ENCODE measurements at regions not wholly inside any gene's neighbourhood (a gene's known extent, or its start where the extent isn't known, plus 50 kb on each side); places are given as distances from the start of the nearest gene placed in this dataset.

GRCh38 chr1:199639453-199639852 is 388.1 kb upstream of the NR5A2 start:
- no peak for ATAC-seq (ENCODE audit: insufficient number of reproducible peaks, low FRiP score, low read depth)
- no peak for TF ChIP-seq CTCF (IDR thresholded peaks at IDR 0.05)
- no peak overlapping the region for H3K27ac ChIP-seq
- H3K27me3 ChIP-seq (replicated peaks; ENCODE audit: insufficient read depth), result no peaks in the 10 kb centered on the region
- no peaks in the 10 kb centered on the region for H3K36me3 ChIP-seq
- no peaks in the 10 kb centered on the region for H3K4me1 ChIP-seq (ENCODE audit: control insufficient read depth in 1 of 2, low read depth in 2 of 2)
- DNase-seq (ENCODE audit: low spot score), result no peak
- H3K9me3 ChIP-seq, result no peaks in the 10 kb centered on the region
- no peak overlapping the region for H3K4me3 ChIP-seq

- TF ChIP-seq CTCF (IDR thresholded peaks at IDR 0.05), result no peak
- no peaks in the 10 kb centered on the region for H3K36me3 ChIP-seq
- no peaks in the 10 kb centered on the region for H3K9me3 ChIP-seq
- H3K4me1 ChIP-seq (ENCODE audit: control insufficient read depth in 1 of 2, low read depth in 2 of 2), result no peaks in the 10 kb centered on the region
- H3K27ac ChIP-seq, result no peak overlapping the region
- H3K27me3 ChIP-seq (replicated peaks; ENCODE audit: insufficient read depth), result no peaks in the 10 kb centered on the region
- no peak overlapping the region for H3K4me3 ChIP-seq
- ATAC-seq (ENCODE audit: insufficient number of reproducible peaks, low FRiP score, low read depth) (no peak), DNase-seq (ENCODE audit: low spot score) (no peak)
Measured at GRCh38 chr1:199641531-199641930, 386.0 kb upstream of the NR5A2 start.

GRCh38 chr1:199644912-199645311 is 382.6 kb upstream of the NR5A2 start:
- Histone ChIP-seq H3K36me3 (no peaks in the 10 kb centered on the region), H3K27me3 (replicated peaks; ENCODE audit: insufficient read depth) (no peaks in the 10 kb centered on the region), H3K9me3 (no peaks in the 10 kb centered on the region), H3K4me1 (ENCODE audit: control insufficient read depth in 1 of 2, low read depth in 2 of 2) (no peaks in the 10 kb centered on the region), H3K27ac (no peak overlapping the region), H3K4me3 (no peak overlapping the region)
- no peak for DNase-seq (ENCODE audit: low spot score)
- no peak for ATAC-seq (ENCODE audit: insufficient number of reproducible peaks, low FRiP score, low read depth)
- no peak for TF ChIP-seq CTCF (IDR thresholded peaks at IDR 0.05)

- no peak overlapping the region for H3K27ac ChIP-seq
- no peaks in the 10 kb centered on the region for H3K27me3 ChIP-seq (replicated peaks; ENCODE audit: insufficient read depth)
- H3K9me3 ChIP-seq, result no peaks in the 10 kb centered on the region
- no peak overlapping the region for H3K4me3 ChIP-seq
- H3K36me3 ChIP-seq, result no peaks in the 10 kb centered on the region
- TF ChIP-seq CTCF (IDR thresholded peaks at IDR 0.05), result no peak
- no peak for DNase-seq (ENCODE audit: low spot score)
- ATAC-seq (ENCODE audit: insufficient number of reproducible peaks, low FRiP score, low read depth), result no peak
- H3K4me1 ChIP-seq (ENCODE audit: control insufficient read depth in 1 of 2, low read depth in 2 of 2), result no peaks in the 10 kb centered on the region
Measured at GRCh38 chr1:199646761-199647160, 380.7 kb upstream of the NR5A2 start.

- ATAC-seq (ENCODE audit: insufficient number of reproducible peaks, low FRiP score, low read depth), result no peak
- no peaks in the 10 kb centered on the region for H3K9me3 ChIP-seq
- no peaks in the 10 kb centered on the region for H3K27me3 ChIP-seq (replicated peaks; ENCODE audit: insufficient read depth)
- H3K4me3 ChIP-seq, result no peak overlapping the region
- no peak for DNase-seq (ENCODE audit: low spot score)
- H3K27ac ChIP-seq, result no peak overlapping the region
- no peak for TF ChIP-seq CTCF (IDR thresholded peaks at IDR 0.05)
- H3K4me1 ChIP-seq (ENCODE audit: control insufficient read depth in 1 of 2, low read depth in 2 of 2), result no peaks in the 10 kb centered on the region
- no peaks in the 10 kb centered on the region for H3K36me3 ChIP-seq
Measured at GRCh38 chr1:199657449-199657848, 370.1 kb upstream of the NR5A2 start.

Measured in thoracic aorta (tissue), 2 donors.